ENCODE measurements at regions not wholly inside any gene's neighbourhood (a gene's known extent, or its start where the extent isn't known, plus 50 kb on each side); places are given as distances from the start of the nearest gene placed in this dataset.
"Not testable (repeated sequence)": the region's sequence is repeated elsewhere in the genome, so short reads cannot be mapped to it uniquely, and the experiment has no call there.

DNA sequence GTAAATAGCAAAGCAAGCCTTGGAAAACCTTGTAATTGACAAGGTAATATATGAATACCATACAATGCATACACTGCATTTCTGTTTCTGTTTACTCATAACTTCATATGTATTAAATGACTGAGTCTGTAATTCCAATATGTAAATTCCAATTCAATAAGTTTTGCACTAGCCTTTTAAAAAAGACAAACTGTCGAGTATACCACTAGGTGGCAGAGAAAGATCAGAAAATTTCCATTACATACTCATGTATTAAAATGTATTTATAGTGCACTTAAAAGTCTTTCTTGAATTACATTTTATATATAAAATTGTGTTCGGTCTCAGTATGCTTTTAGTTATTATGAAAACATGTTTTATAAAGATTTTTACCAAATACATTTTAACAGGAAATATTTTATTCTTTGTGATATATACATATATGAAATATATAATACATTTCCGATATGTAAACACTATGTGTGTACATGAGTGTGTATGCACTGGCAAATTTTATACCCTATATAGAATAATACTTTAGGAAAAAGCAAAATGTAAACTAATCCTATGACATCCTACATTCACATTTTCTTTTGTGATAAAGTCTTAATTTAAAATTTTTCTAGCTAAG is 216.8 kb downstream of the VGLL3 start:
- no peak for DNase-seq
- H3K27ac ChIP-seq = no peak overlapping the region
- intact Hi-C loops (cut with DNase I) = loop anchor here (5.0 kb wide), 2 partner anchors 308 to 393 kb away; no protein-coding TSS in a partner anchor
- no peaks in the 10 kb centered on the region for H3K9me3 ChIP-seq
- no peaks in the 10 kb centered on the region for H3K27me3 ChIP-seq
- no peak overlapping the region for H3K4me3 ChIP-seq (replicated peaks in 1 of 3)
- 31 to 32% methylated on average over 3 of the region's 3 CpGs for WGBS, 2 donors
- TF ChIP-seq POLR2A (IDR thresholded peaks at IDR 0.05) = no peak
- peak in 3 of 6 experiments; percentile 7 to 34 (median 33) for TF ChIP-seq CTCF (IDR thresholded peaks at IDR 0.05)
- no peaks in the 10 kb centered on the region for H3K4me1 ChIP-seq
- no peaks in the 10 kb centered on the region for H3K36me3 ChIP-seq

- no peak overlapping the region for H3K27ac ChIP-seq
- H3K27me3 ChIP-seq = no peaks in the 10 kb centered on the region
- no peaks in the 10 kb centered on the region for H3K4me1 ChIP-seq
- TF ChIP-seq POLR2A (IDR thresholded peaks at IDR 0.05) (no peak), CTCF (IDR thresholded peaks at IDR 0.05) (no peak)
- H3K9me3 ChIP-seq = no peaks in the 10 kb centered on the region
- no peak overlapping the region for H3K4me3 ChIP-seq (replicated peaks in 1 of 3)
- intact Hi-C loops (cut with DNase I) = loop anchor here (5.0 kb wide), 2 partner anchors 310 to 395 kb away; no protein-coding TSS in a partner anchor
- H3K36me3 ChIP-seq = no peaks in the 10 kb centered on the region
- no peak for DNase-seq
- WGBS, 2 donors = 85% methylated on average over 4 to 5 of the region's 5 CpGs
Observed at GRCh38 chr3:86772699-86773098, 218.2 kb downstream of the VGLL3 start.

- H3K27ac ChIP-seq = no peak overlapping the region
- no peaks in the 10 kb centered on the region for H3K36me3 ChIP-seq
- 67 to 88% methylated on average over 1 to 4 of the region's 4 CpGs for WGBS, 2 donors
- no peak for TF ChIP-seq POLR2A (IDR thresholded peaks at IDR 0.05)
- TF ChIP-seq CTCF (IDR thresholded peaks at IDR 0.05) = no peak
- H3K4me3 ChIP-seq (replicated peaks in 1 of 3) = no peak overlapping the region
- no peak for DNase-seq
- no peaks in the 10 kb centered on the region for H3K27me3 ChIP-seq
- intact Hi-C loops (cut with DNase I) = loop anchor here (5.0 kb wide), 2 partner anchors 310 to 395 kb away; no protein-coding TSS in a partner anchor
- no peaks in the 10 kb centered on the region for H3K9me3 ChIP-seq
- no peaks in the 10 kb centered on the region for H3K4me1 ChIP-seq
Observed at GRCh38 chr3:86771741-86772512, 219.0 kb downstream of the VGLL3 start.

- Histone ChIP-seq H3K27ac (no peak overlapping the region), H3K4me1 (no peaks in the 10 kb centered on the region), H3K36me3 (no peaks in the 10 kb centered on the region), H3K4me3 (replicated peaks in 1 of 3) (no peak overlapping the region), H3K9me3 (no peaks in the 10 kb centered on the region), H3K27me3 (no peaks in the 10 kb centered on the region)
- TF ChIP-seq POLR2A (IDR thresholded peaks at IDR 0.05) (no peak), CTCF (IDR thresholded peaks at IDR 0.05) (no peak)
- intact Hi-C loops (cut with DNase I) = no loop called here
- DNase-seq = no peak
- WGBS, 2 donors = 82 to 83% methylated on average over 2 of the region's 2 CpGs
Observed at GRCh38 chr3:86766331-86766730, 224.6 kb downstream of the VGLL3 start.

- DNase-seq; H3K36me3 ChIP-seq; H3K27ac ChIP-seq; intact Hi-C loops (cut with DNase I); H3K27me3 ChIP-seq; H3K4me3 ChIP-seq (replicated peaks in 1 of 3); H3K4me1 ChIP-seq; H3K9me3 ChIP-seq: not testable (repeated sequence)
- 97% methylated on average over 30 to 35 of the region's 44 CpGs for WGBS, 2 donors
Observed at GRCh38 chr3:86757322-86758179, 233.4 kb downstream of the VGLL3 start.

Measured in thyroid gland (tissue), 4 donors.